Dendritic cell treated with granulocyte-macrophage colony-stimulating factor and Interleukin-4, amounts not matched to agents 40 ng/mL and 50 ng/mL, for 4 days (primary cell): ENCODE measurements at regions not wholly inside any gene's neighbourhood (a gene's known extent, or its start where the extent isn't known, plus 50 kb on each side); places are given as distances from the start of the nearest gene placed in this dataset.

Experiments
- H3K27ac Mint-ChIP-seq: one replicate; pipeline ENCODE4 v1.8.0; 2022; ENCODE audit warnings: mild to moderate bottlenecking, mixed read lengths
- H3K27me3 Mint-ChIP-seq: one replicate; pipeline ENCODE4 v1.8.0; 2022; ENCODE audit warnings: mild to moderate bottlenecking, mixed read lengths
- H3K36me3 Mint-ChIP-seq: one replicate; pipeline ENCODE4 v1.8.0; 2022; ENCODE audit warnings: low read depth, mixed read lengths
- H3K4me1 Mint-ChIP-seq: one replicate; pipeline ENCODE4 v1.8.0; 2022; ENCODE audit warnings: low read depth, mixed read lengths
- H3K4me3 Mint-ChIP-seq: one replicate; pipeline ENCODE4 v1.8.0; 2022; ENCODE audit warnings: mild to moderate bottlenecking, moderate library complexity, mixed read lengths
- H3K9me3 Mint-ChIP-seq: one replicate; pipeline ENCODE4 v1.8.0; 2022; ENCODE audit warnings: mixed read lengths
- intact Hi-C: fragments of 100-400 bp; cut with micrococcal nuclease; formaldehyde crosslinking; loops from one replicate; pipeline ENCODE4 v1.15.0; 2022

GRCh38 chr7:16084875-16085274 lies 336.5 kb downstream of the CRPPA start:
- H3K27me3 Mint-ChIP-seq, result no peaks in the 10 kb centered on the region
- intact Hi-C loops, result no loop called here
- no peaks in the 10 kb centered on the region for H3K36me3 Mint-ChIP-seq
- no peaks in the 10 kb centered on the region for H3K9me3 Mint-ChIP-seq
- H3K27ac Mint-ChIP-seq, result no peak overlapping the region
- no peaks in the 10 kb centered on the region for H3K4me1 Mint-ChIP-seq
- no peak overlapping the region for H3K4me3 Mint-ChIP-seq

GRCh38 chr7:16084370-16084769 lies 337.0 kb downstream of the CRPPA start:
- Mint-ChIP-seq H3K4me1 (no peaks in the 10 kb centered on the region), H3K4me3 (no peak overlapping the region), H3K36me3 (no peaks in the 10 kb centered on the region), H3K27ac (no peak overlapping the region), H3K9me3 (no peaks in the 10 kb centered on the region), H3K27me3 (no peaks in the 10 kb centered on the region)
- intact Hi-C loops, result no loop called here

GRCh38 chr7:16083931-16084330 lies 337.4 kb downstream of the CRPPA start:
- no peaks in the 10 kb centered on the region for H3K27me3 Mint-ChIP-seq
- H3K4me3 Mint-ChIP-seq, result no peak overlapping the region
- H3K27ac Mint-ChIP-seq, result no peak overlapping the region
- no peaks in the 10 kb centered on the region for H3K36me3 Mint-ChIP-seq
- H3K9me3 Mint-ChIP-seq, result no peaks in the 10 kb centered on the region
- intact Hi-C loops, result no loop called here
- no peaks in the 10 kb centered on the region for H3K4me1 Mint-ChIP-seq

GRCh38 chr7:16080131-16080530 lies 341.2 kb downstream of the CRPPA start:
- no peaks in the 10 kb centered on the region for H3K9me3 Mint-ChIP-seq
- intact Hi-C loops, result no loop called here
- no peak overlapping the region for H3K4me3 Mint-ChIP-seq
- no peak overlapping the region for H3K27ac Mint-ChIP-seq
- no peaks in the 10 kb centered on the region for H3K4me1 Mint-ChIP-seq
- H3K36me3 Mint-ChIP-seq, result no peaks in the 10 kb centered on the region
- H3K27me3 Mint-ChIP-seq, result no peaks in the 10 kb centered on the region

GRCh38 chr7:16079723-16080122 lies 341.6 kb downstream of the CRPPA start:
- H3K36me3 Mint-ChIP-seq, result no peaks in the 10 kb centered on the region
- H3K4me3 Mint-ChIP-seq, result no peak overlapping the region
- intact Hi-C loops, result no loop called here
- H3K9me3 Mint-ChIP-seq, result no peaks in the 10 kb centered on the region
- no peaks in the 10 kb centered on the region for H3K4me1 Mint-ChIP-seq
- no peak overlapping the region for H3K27ac Mint-ChIP-seq
- H3K27me3 Mint-ChIP-seq, result no peaks in the 10 kb centered on the region

- Mint-ChIP-seq H3K27me3 (no peaks in the 10 kb centered on the region), H3K27ac (no peak overlapping the region), H3K4me3 (no peak overlapping the region), H3K9me3 (no peaks in the 10 kb centered on the region), H3K4me1 (no peaks in the 10 kb centered on the region), H3K36me3 (no peaks in the 10 kb centered on the region)
- intact Hi-C loops, result loop anchor here (1.0 kb wide), 1 partner anchor 486 kb away; no protein-coding TSS in a partner anchor
Observed at GRCh38 chr7:16078076-16078952, 343.0 kb downstream of the CRPPA start.

- Mint-ChIP-seq H3K27me3 (no peaks in the 10 kb centered on the region), H3K27ac (no peak overlapping the region), H3K36me3 (no peaks in the 10 kb centered on the region), H3K4me1 (no peaks in the 10 kb centered on the region), H3K9me3 (no peaks in the 10 kb centered on the region), H3K4me3 (no peak overlapping the region)
- intact Hi-C loops, result loop anchor here (2.0 to 5.0 kb wide), 3 partner anchors 354 to 769 kb away; no protein-coding TSS in a partner anchor
Observed at GRCh38 chr7:16071246-16071857, 350.0 kb downstream of the CRPPA start.

GRCh38 chr7:16070806-16071205 lies 350.5 kb downstream of the CRPPA start:
- no peaks in the 10 kb centered on the region for H3K4me1 Mint-ChIP-seq
- no peaks in the 10 kb centered on the region for H3K27me3 Mint-ChIP-seq
- intact Hi-C loops, result loop anchor here (2.0 to 5.0 kb wide), 3 partner anchors 354 to 769 kb away; no protein-coding TSS in a partner anchor
- H3K9me3 Mint-ChIP-seq, result no peaks in the 10 kb centered on the region
- H3K4me3 Mint-ChIP-seq, result no peak overlapping the region
- H3K36me3 Mint-ChIP-seq, result no peaks in the 10 kb centered on the region
- H3K27ac Mint-ChIP-seq, result no peak overlapping the region

- Mint-ChIP-seq H3K36me3 (no peaks in the 10 kb centered on the region), H3K27ac (no peak overlapping the region), H3K27me3 (no peaks in the 10 kb centered on the region), H3K4me1 (no peaks in the 10 kb centered on the region), H3K4me3 (no peak overlapping the region), H3K9me3 (no peaks in the 10 kb centered on the region)
- intact Hi-C loops, result loop anchor here (2.0 to 5.0 kb wide), 3 partner anchors 353 to 768 kb away; no protein-coding TSS in a partner anchor
Observed at GRCh38 chr7:16069998-16070397, 351.3 kb downstream of the CRPPA start.

GRCh38 chr7:16068183-16068582 lies 353.2 kb downstream of the CRPPA start:
- H3K36me3 Mint-ChIP-seq, result no peaks in the 10 kb centered on the region
- H3K4me1 Mint-ChIP-seq, result no peaks in the 10 kb centered on the region
- H3K9me3 Mint-ChIP-seq, result no peaks in the 10 kb centered on the region
- no peaks in the 10 kb centered on the region for H3K27me3 Mint-ChIP-seq
- no peak overlapping the region for H3K27ac Mint-ChIP-seq
- intact Hi-C loops, result no loop called here
- no peak overlapping the region for H3K4me3 Mint-ChIP-seq

GRCh38 chr7:16067711-16068110 lies 353.6 kb downstream of the CRPPA start:
- H3K27ac Mint-ChIP-seq, result no peak overlapping the region
- no peaks in the 10 kb centered on the region for H3K9me3 Mint-ChIP-seq
- H3K27me3 Mint-ChIP-seq, result no peaks in the 10 kb centered on the region
- no peaks in the 10 kb centered on the region for H3K36me3 Mint-ChIP-seq
- intact Hi-C loops, result no loop called here
- H3K4me1 Mint-ChIP-seq, result no peaks in the 10 kb centered on the region
- no peak overlapping the region for H3K4me3 Mint-ChIP-seq

- Mint-ChIP-seq H3K27me3 (no peaks in the 10 kb centered on the region), H3K27ac (no peak overlapping the region), H3K36me3 (no peaks in the 10 kb centered on the region), H3K4me1 (peaks cover 2% of the 10 kb centered on the region), H3K4me3 (no peak overlapping the region), H3K9me3 (no peaks in the 10 kb centered on the region)
- intact Hi-C loops, result no loop called here
Observed at GRCh38 chr7:16066805-16067459, 354.4 kb downstream of the CRPPA start.

GRCh38 chr7:16065939-16066338 lies 355.4 kb downstream of the CRPPA start:
- Mint-ChIP-seq H3K4me3 (no peak overlapping the region), H3K36me3 (no peaks in the 10 kb centered on the region), H3K27me3 (no peaks in the 10 kb centered on the region), H3K4me1 (peaks cover 6% of the 10 kb centered on the region), H3K9me3 (no peaks in the 10 kb centered on the region), H3K27ac (no peak overlapping the region)
- intact Hi-C loops, result no loop called here
